Adipocyte (in vitro differentiated cells): ENCODE measurements at regions not wholly inside any gene's neighbourhood (a gene's known extent, or its start where the extent isn't known, plus 50 kb on each side); places are given as distances from the start of the nearest gene placed in this dataset.

Source experiments
- DNase-seq: peaks from one replicate; pipeline ENCODE4 v3.0.0-alpha.2; 2015; ENCODE audit warnings: low read depth
- H3K27me3 ChIP-seq: replicated peaks from 2 replicates; pipeline ENCODE4 v1.7.0; 2013; ENCODE audit warnings: mild to moderate bottlenecking, low read length, moderate library complexity; ENCODE audit not compliant: control insufficient read depth, insufficient read depth
- H3K36me3 ChIP-seq: 2 replicates; pipeline ENCODE4 v1.7.0; 2013; ENCODE audit warnings: low read length, mild to moderate bottlenecking, moderate library complexity; ENCODE audit not compliant: control insufficient read depth, insufficient read depth, severe bottlenecking
- H3K4me1 ChIP-seq: 2 replicates; pipeline ENCODE4 v1.7.0; 2013; ENCODE audit warnings: mild to moderate bottlenecking, low read length, moderate library complexity; ENCODE audit not compliant: control insufficient read depth, insufficient read depth
- H3K4me3 ChIP-seq: 2 replicates; pipeline ENCODE4 v1.7.0; 2013; ENCODE audit warnings: mild to moderate bottlenecking, low read length, moderate library complexity
- H3K9ac ChIP-seq: 2 replicates; pipeline ENCODE4 v1.7.0; 2013; ENCODE audit warnings: mild to moderate bottlenecking, low read length, moderate library complexity
- H3K9me3 ChIP-seq: 2 replicates; pipeline ENCODE4 v1.7.0; 2013; ENCODE audit warnings: mild to moderate bottlenecking, low read length, moderate library complexity; ENCODE audit not compliant: control insufficient read depth

GRCh38 chr2:162992828-162993227 is 154.3 kb upstream of the KCNH7 start:
- no peak overlapping the region for H3K9ac ChIP-seq
- no peaks in the 10 kb centered on the region for H3K4me1 ChIP-seq
- no peak for DNase-seq
- no peaks in the 10 kb centered on the region for H3K9me3 ChIP-seq
- H3K4me3 ChIP-seq = no peak overlapping the region
- no peaks in the 10 kb centered on the region for H3K36me3 ChIP-seq
- no peaks in the 10 kb centered on the region for H3K27me3 ChIP-seq

GRCh38 chr2:162989507-162989906 is 150.9 kb upstream of the KCNH7 start:
- Histone ChIP-seq H3K9ac (no peak overlapping the region), H3K4me1 (no peaks in the 10 kb centered on the region), H3K36me3 (no peaks in the 10 kb centered on the region), H3K27me3 (no peaks in the 10 kb centered on the region), H3K9me3 (no peaks in the 10 kb centered on the region), H3K4me3 (no peak overlapping the region)
- no peak for DNase-seq

GRCh38 chr2:162974771-162975170 is 136.2 kb upstream of the KCNH7 start:
- no peak for DNase-seq
- no peaks in the 10 kb centered on the region for H3K36me3 ChIP-seq

GRCh38 chr2:162972383-162972782 is 133.8 kb upstream of the KCNH7 start:
- DNase-seq = no peak
- H3K27me3 ChIP-seq = no peaks in the 10 kb centered on the region
- H3K4me1 ChIP-seq = no peaks in the 10 kb centered on the region
- H3K4me3 ChIP-seq = no peak overlapping the region
- no peaks in the 10 kb centered on the region for H3K9me3 ChIP-seq
- no peaks in the 10 kb centered on the region for H3K36me3 ChIP-seq
- H3K9ac ChIP-seq = no peak overlapping the region

More at GRCh38 chr2:162974771-162975170, 136.2 kb upstream of the KCNH7 start:
- H3K27me3 ChIP-seq = no peaks in the 10 kb centered on the region
- no peaks in the 10 kb centered on the region for H3K4me1 ChIP-seq
- no peak overlapping the region for H3K4me3 ChIP-seq
- no peak overlapping the region for H3K9ac ChIP-seq
- no peaks in the 10 kb centered on the region for H3K9me3 ChIP-seq

GRCh38 chr2:162968306-162968705 is 129.7 kb upstream of the KCNH7 start:
- H3K9me3 ChIP-seq = no peaks in the 10 kb centered on the region
- no peak overlapping the region for H3K9ac ChIP-seq
- H3K4me3 ChIP-seq = no peak overlapping the region
- no peaks in the 10 kb centered on the region for H3K4me1 ChIP-seq
- H3K27me3 ChIP-seq = no peaks in the 10 kb centered on the region
- no peaks in the 10 kb centered on the region for H3K36me3 ChIP-seq
- no peak for DNase-seq

- Histone ChIP-seq H3K9ac (no peak overlapping the region), H3K27me3 (no peaks in the 10 kb centered on the region), H3K9me3 (no peaks in the 10 kb centered on the region), H3K4me1 (no peaks in the 10 kb centered on the region), H3K4me3 (no peak overlapping the region), H3K36me3 (no peaks in the 10 kb centered on the region)
- no peak for DNase-seq
These were observed 129.2 kb upstream of the KCNH7 start for GRCh38 chr2:162967811-162968210.

- no peaks in the 10 kb centered on the region for H3K36me3 ChIP-seq
- no peak overlapping the region for H3K9ac ChIP-seq
- no peaks in the 10 kb centered on the region for H3K4me1 ChIP-seq
- no peak for DNase-seq
- H3K4me3 ChIP-seq = no peak overlapping the region
- no peaks in the 10 kb centered on the region for H3K9me3 ChIP-seq
- H3K27me3 ChIP-seq = no peaks in the 10 kb centered on the region
These were observed 128.6 kb upstream of the KCNH7 start for GRCh38 chr2:162967147-162967546.

- H3K9me3 ChIP-seq = no peaks in the 10 kb centered on the region
- DNase-seq = no peak
- H3K4me1 ChIP-seq = no peaks in the 10 kb centered on the region
- H3K4me3 ChIP-seq = no peak overlapping the region
- H3K36me3 ChIP-seq = no peaks in the 10 kb centered on the region
- H3K9ac ChIP-seq = no peak overlapping the region
- H3K27me3 ChIP-seq = no peaks in the 10 kb centered on the region
These were observed 126.6 kb upstream of the KCNH7 start for GRCh38 chr2:162965191-162965590.

- no peak for DNase-seq
- no peak overlapping the region for H3K9ac ChIP-seq
- H3K9me3 ChIP-seq = no peaks in the 10 kb centered on the region
- H3K4me3 ChIP-seq = no peak overlapping the region
- no peaks in the 10 kb centered on the region for H3K36me3 ChIP-seq
- H3K27me3 ChIP-seq = no peaks in the 10 kb centered on the region
- no peaks in the 10 kb centered on the region for H3K4me1 ChIP-seq
These were observed 125.9 kb upstream of the KCNH7 start for GRCh38 chr2:162964513-162964912.

- no peaks in the 10 kb centered on the region for H3K9me3 ChIP-seq
These were observed 124.6 kb upstream of the KCNH7 start for GRCh38 chr2:162963156-162963555.

GRCh38 chr2:162945785-162946184 is 107.2 kb upstream of the KCNH7 start:
- no peak overlapping the region for H3K4me3 ChIP-seq
- no peaks in the 10 kb centered on the region for H3K36me3 ChIP-seq
- H3K4me1 ChIP-seq = no peaks in the 10 kb centered on the region
- H3K9me3 ChIP-seq = peaks cover 17% of the 10 kb centered on the region
- DNase-seq = no peak
- no peaks in the 10 kb centered on the region for H3K27me3 ChIP-seq
- H3K9ac ChIP-seq = no peak overlapping the region

More at GRCh38 chr2:162963156-162963555, 124.6 kb upstream of the KCNH7 start:
- H3K9ac ChIP-seq = no peak overlapping the region
- no peak for DNase-seq
- no peak overlapping the region for H3K4me3 ChIP-seq
- no peaks in the 10 kb centered on the region for H3K4me1 ChIP-seq
- H3K27me3 ChIP-seq = no peaks in the 10 kb centered on the region
- no peaks in the 10 kb centered on the region for H3K36me3 ChIP-seq

GRCh38 chr2:162938387-162938786 is 99.8 kb upstream of the KCNH7 start:
- no peak overlapping the region for H3K9ac ChIP-seq
- no peaks in the 10 kb centered on the region for H3K27me3 ChIP-seq
- peaks cover 12% of the 10 kb centered on the region for H3K9me3 ChIP-seq
- H3K36me3 ChIP-seq = no peaks in the 10 kb centered on the region
- H3K4me3 ChIP-seq = no peak overlapping the region
- H3K4me1 ChIP-seq = no peaks in the 10 kb centered on the region
- DNase-seq = no peak
